HG03135 (cell line): ENCODE measurements at regions not wholly inside any gene's neighbourhood (a gene's known extent, or its start where the extent isn't known, plus 50 kb on each side); places are given as distances from the start of the nearest gene placed in this dataset.

Experiments
- ATAC-seq: cut with Tn5 transposase; IDR thresholded peaks from one replicate; pipeline ENCODE4 v1.9.1; 2021; ENCODE audit warnings: mild to moderate bottlenecking, moderate library complexity; ENCODE audit not compliant: unreplicated experiment

DNA sequence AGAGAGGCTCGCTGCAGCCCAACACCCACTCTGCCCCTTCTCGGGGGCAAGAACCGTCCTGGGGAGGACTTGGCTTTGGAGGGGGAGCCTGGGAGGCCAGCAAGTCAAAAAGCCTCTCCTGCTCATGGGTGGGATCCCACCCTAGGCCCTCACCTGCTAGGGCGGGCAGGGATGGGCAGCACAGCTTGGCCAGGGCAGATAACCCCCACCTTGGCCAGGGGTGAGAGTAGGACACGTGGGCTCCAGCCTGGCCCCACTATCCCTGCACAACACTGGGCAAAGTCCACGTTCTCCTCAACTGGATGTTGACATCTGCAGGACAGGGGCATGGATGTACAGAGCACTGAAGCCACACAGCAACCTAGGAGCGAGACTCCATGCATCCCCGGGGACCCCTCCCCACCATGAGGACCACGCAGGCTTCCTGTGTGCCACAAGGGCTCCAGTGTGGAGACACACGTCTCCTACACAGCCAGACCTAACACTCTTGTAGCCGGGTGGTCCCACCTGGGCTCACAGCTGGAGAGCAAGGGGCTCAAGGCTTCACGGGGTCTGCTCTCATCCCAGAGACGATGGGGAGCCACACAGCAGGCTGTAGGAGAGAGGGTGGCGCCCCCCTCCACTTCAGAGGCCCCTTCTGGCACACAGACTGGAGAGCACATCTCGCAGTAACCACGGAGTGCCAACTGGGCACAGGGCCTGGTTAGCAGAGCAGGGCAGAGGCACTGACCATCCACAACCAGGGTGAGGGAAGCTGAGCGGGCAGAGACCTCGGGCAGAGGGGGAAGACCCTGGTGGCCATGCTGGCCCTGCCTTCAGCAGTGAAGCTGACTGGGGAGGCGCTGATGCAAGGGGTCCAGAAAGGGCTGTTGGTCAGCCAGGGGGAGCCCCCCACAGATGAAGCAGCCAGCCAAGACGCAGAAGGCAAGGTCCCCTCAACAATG, 171.1 kb downstream of the CRYBB2 start:
- no peak for ATAC-seq

GRCh38 chr22:25392584-25392983, 171.9 kb upstream of the GRK3 start:
- no peak for ATAC-seq

DNA sequence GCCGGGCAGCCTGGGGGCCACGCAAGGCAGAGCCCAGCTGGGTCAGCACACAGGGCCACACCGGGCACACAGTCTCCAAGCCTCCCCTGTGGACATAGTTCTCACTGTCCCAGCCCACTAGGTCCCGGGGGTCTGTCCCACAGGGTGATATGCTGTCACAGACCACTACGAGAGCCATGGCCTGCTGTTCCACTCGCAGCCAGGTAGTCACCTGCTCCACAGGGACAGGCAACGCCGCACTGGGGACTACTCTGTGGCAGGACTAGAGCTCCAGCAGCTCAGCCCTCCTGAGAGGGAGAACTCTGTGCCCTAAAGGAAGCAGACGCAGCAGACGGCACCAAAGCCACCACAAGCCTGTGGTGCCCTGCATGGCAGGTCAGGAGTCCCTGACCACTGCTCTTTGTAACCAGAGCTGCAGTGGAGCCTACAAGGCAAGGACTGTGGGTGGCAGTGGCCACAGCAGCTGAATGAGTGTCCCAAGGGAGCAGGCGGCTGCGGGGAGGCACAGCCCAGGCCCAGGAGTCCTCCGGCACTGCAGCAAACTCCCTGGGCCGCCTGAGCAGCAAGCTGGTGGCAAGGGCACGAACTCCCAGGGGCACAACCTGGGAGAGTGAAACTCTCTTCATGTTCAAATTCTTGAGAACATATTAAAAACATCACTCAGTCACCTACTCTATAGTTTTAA, 171.2 kb upstream of the GRK3 start:
- no peak for ATAC-seq

DNA sequence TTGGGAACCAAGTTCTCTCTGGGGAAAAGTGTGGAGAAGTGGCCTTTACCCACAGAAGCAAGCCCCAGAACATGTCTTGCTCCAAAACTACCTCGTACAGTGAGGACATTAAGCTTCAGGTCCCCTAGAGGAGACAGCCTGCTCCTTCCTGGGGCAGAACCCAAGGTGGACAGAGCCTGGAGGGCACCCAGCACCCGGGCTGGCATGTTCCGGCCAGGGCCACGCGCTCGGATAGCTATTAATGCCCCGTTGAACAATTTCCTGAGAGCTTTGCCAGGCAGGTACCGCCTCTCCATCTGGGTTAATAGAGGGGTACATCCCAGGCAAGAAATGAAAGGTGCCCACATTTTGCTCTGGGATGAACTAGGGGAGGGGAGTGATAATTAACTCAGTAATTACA, 169.0 kb upstream of the GRK3 start:
- no peak for ATAC-seq

DNA sequence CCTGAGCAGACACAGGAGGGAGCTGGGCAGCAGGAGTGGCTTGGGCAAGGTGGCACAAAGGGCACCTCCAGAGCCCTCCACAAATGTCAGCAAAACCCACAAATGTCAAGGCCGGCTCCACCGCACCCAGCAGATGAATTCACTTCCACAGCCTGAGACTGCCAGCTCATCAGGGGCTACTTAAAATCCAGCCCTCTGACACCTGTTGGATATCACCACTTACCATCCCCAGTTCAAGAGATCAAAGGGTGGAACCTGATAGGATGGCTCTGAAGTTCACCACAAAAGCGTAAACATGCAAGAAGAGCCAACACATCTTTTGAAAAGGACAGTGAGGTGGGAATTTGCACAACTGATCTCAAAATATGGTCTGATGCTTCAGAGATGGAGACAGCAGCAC, 168.6 kb upstream of the GRK3 start:
- no peak for ATAC-seq

DNA sequence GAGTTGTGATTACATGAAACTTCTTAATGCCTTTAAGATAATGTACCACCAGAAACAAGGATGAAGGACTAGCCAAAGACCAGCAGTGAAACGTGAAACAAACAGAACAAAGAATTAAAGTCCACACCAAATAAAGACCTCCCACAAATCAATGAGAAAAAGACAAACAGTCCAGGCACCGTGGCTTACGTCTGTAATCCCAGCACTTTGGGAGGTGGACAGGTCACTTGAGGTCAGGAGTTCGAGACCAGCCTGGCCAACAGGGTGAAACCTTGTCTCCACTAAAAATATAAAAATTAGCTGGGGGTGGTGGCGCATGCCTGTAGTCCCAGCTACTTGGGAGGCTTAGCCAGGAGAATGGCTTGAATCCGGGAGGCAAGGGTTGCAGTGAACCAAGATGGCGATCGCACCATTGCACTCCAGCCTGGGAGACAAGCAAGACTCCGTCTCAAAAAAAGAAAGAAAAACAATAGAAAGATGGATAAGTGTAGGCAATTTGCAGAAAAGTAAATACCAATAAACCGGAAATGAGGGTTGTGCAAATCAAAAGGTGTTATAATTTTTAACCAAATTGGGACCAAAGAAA, 167.8 kb upstream of the GRK3 start:
- ATAC-seq, result no peak

DNA sequence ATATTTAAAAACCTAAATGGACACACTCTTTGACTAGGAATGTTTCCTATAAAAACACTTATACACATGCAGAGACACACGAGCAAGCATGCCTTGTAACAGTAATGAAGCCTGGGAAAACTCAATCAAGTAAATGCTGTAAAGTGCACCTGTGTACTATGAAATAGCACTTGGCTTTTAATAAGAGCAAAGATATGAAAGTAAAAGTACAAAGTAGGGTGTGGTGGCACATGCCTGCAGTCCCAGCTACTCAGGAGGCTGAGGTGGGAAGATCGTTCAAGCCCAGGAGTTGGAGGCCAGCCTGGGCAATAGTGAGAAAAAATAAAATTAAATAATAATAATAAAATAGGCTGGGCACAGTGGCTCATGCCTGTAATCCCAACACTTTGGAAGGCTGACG, 166.9 kb upstream of the GRK3 start:
- ATAC-seq, result no peak

- peak; percentile 54 for ATAC-seq
These were observed 165.8 kb upstream of the GRK3 start for GRCh38 chr22:25398591-25399062.

- no peak for ATAC-seq
These were observed 164.8 kb upstream of the GRK3 start for GRCh38 chr22:25399649-25400151.

DNA sequence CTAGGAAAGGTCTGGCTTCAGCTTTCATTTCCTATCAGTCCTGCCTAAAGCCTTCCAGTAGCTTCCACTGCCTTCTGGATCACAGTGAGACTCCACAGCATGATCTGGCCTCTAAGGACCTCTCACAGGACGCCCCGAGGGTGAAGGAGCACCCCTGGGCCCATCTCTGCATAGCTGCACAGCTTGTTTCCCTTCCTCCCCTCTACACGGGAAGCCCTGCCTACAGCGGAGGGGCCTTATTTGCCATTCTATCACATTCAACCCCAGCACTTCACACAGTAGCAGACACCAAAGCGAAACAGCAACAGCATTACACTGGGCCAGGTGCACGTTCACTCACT, 162.3 kb upstream of the GRK3 start:
- ATAC-seq, result no peak

DNA sequence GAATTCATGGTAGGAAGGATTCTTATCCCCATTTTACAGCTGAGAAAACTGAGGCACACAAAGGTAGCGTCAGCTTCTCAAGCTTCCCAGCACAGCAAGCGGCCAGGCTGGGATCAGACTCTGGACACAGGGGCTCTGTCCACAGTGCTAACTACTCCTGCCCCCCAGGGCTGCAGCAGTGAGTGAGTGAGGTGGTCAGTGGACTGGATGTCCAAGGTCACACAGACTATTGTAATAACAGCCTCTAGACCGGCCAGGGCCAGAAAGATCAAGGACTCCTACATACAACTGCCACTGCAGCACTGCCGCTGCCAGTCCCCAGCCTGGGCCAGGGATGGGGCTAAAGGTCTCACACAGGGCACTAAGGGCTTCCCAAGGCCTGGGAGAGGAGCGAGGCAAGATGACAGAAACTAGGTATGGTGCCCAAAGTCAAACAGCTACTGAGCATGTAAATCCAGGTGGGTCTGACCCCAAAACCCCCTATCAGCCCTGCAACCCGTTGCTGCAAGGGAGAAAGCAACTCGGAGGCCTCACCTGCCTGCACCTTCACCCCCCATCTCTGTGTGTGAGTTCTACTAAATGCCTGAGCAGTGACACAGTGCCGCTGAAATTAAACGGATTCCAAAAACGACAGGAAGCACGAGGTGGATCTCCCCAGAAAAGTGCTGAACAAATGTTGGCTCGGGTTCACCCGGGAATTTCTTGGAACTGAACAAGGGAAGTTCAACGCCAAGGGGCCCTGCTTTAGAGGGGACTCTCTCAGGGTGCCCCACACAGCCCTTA, 161.8 kb upstream of the GRK3 start:
- ATAC-seq, result no peak

- no peak for ATAC-seq
These were observed 161.1 kb upstream of the GRK3 start for GRCh38 chr22:25403284-25403810.

GRCh38 chr22:25403811-25404471, 160.5 kb upstream of the GRK3 start:
- no peak for ATAC-seq

DNA sequence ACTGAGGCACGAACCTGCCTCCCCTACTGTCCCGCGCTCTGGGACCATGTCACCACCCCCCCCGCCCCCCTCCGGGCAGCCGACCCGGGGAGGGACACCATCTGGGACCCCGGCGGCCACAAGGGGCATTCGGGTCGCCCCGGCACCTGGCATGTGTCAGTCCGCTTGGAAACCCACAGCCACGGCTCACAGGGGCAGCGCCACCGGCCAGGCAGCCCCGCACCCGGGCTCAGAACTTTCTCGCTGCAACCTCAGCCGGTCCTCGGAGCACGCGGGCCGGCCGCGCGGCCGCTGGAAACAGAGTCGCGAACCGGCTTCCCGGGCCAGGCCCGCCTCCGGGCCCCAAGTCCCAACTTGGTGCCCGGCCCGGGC, 159.9 kb upstream of the GRK3 start:
- ATAC-seq, result no peak

GRCh38 chr22:25404928-25405816, 159.3 kb upstream of the GRK3 start:
- no peak for ATAC-seq

DNA sequence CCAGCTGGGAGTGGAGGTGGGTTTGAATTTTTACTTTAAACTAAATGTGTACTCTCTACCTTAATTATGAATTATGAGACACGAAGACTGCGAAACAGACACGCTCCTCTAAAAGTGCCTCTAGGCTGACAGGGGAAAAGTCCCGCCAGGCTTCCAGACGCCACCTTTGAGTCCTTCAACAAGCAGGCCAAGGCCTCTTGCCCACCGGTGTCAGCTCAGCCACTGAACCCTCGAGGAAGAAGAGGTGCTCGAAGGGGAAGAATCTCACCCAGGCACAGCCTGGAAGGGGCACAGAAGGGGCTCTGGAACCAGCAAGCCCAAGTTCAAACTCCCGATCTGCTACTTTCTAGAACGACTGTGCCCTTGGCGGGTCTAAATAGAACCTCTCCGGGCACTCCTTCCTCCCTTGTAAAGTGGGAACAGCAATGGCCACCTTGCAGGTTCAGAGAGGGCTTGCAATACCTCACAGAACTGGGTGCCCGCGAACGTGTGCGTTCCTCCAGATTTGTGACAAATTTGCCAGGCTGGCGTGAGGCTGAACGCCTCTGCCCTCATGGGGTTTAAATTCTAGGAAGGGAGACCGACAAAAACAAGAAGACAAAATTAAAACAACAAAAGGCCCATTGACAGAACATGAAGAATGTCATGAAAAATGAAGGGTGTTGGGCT, 158.5 kb upstream of the GRK3 start:
- no peak for ATAC-seq

DNA sequence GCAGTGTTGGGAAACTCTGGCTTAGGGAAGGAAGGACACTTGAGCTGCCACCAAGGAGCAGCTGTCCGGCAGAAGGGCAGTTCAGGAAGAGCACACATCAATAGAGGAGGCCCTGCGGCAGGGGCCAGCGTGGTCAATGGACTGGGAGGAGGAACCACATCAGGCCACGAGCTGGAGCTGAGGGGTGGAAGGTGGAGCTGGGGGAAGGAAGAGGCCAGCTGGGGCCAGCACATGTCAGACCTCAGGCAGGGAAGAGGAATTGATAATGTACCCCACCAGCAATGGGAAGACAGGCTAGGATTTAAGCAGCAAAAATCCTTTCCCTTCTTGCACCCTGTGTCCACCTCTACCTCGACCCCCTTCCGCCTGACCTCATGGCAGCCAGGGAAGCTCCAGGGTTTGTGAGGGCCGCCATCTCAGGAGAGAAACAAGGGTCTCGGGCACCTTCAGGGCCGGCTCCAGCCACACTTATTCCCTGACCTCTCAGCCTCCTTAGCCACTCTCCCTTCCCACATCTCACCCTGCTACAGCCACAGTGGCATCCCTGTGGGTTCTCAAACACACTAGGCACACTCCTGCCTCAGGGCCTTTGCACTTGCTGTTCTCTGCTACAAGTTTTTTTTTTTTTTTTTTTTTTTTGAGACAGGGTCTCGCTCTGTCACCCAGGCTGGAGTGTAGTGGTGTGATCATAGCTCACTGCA, 157.8 kb upstream of the GRK3 start:
- no peak for ATAC-seq

DNA sequence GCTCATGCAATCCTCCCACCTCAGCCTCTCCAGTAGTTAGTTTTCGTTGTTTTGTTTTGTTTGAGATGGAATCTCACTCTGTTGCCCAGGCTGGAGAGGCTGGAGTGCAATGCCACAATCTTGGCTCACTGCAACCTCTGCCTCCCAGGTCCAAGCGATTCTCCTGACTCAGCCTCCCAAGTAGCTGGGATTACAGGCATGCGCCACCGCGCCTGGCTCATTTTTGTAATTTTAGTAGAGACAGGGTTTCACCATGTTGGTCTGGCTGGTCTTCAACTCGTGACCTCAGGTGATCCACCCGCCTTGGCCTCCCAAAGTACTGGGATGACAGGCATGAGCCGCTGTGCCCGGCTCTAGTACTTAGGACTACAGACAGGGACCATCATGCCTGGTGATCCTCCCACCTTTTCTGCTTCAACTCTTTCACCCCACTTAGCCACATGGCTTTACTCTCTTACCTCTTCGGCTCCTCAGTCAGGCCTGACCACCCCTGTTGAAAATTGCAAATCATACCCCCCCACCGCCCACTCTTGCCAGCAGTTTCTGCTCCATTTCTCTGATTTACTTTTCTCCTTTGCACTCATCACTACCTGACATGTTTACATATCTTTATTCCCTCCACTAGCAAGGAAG, 157.1 kb upstream of the GRK3 start:
- ATAC-seq, result no peak
